Thymus (tissue), 11 donors: ENCODE measurements at regions not wholly inside any gene's neighbourhood (a gene's known extent, or its start where the extent isn't known, plus 50 kb on each side); places are given as distances from the start of the nearest gene placed in this dataset.

Source experiments
- DNase-seq, 9 donors: peaks; one replicate each; pipeline ENCODE4 v3.0.0-alpha.2; 2013; ENCODE audit warnings: low spot score in 9 of 9, low read depth in 6 of 9, missing footprints in 1 of 9
- H3K27ac ChIP-seq, 2 donors: one replicate each; pipeline ENCODE4 v1.5.1; 2013; ENCODE audit warnings: control low read depth in 1 of 2, low read depth in 1 of 2, low read length in 1 of 2, mild to moderate bottlenecking in 1 of 2, moderate library complexity in 1 of 2
- H3K27me3 ChIP-seq, 2 donors: one replicate each; pipeline ENCODE4 v1.5.1; 2013; ENCODE audit warnings: low read length in 1 of 2; ENCODE audit not compliant: control insufficient read depth in 2 of 2, insufficient read depth in 1 of 2
- H3K36me3 ChIP-seq, 2 donors: one replicate each; pipeline ENCODE4 v1.5.1; 2013; ENCODE audit warnings: low read length in 1 of 2, mild to moderate bottlenecking in 1 of 2, moderate library complexity in 1 of 2; ENCODE audit not compliant: control insufficient read depth in 2 of 2, insufficient read depth in 2 of 2
- H3K4me1 ChIP-seq, 2 donors: one replicate each; pipeline ENCODE4 v1.5.1; 2013; ENCODE audit warnings: low read length in 2 of 2; ENCODE audit not compliant: control insufficient read depth in 2 of 2, insufficient read depth in 2 of 2
- H3K4me3 ChIP-seq, 2 donors: one replicate each; pipeline ENCODE4 v1.5.1; 2013; ENCODE audit warnings: low read length in 2 of 2, control low read depth in 1 of 2, mild to moderate bottlenecking in 1 of 2
- H3K9me3 ChIP-seq, 2 donors: one replicate each; pipeline ENCODE4 v1.5.1; 2013; ENCODE audit warnings: low read length in 1 of 2, mild to moderate bottlenecking in 1 of 2; ENCODE audit not compliant: control insufficient read depth in 2 of 2, insufficient read depth in 1 of 2
- WGBS: extraction: QIAGEN DNeasy Blood & Tissue Kit; methylation state at CpG from one replicate; pipeline ENCODE4 v1.1.7; 2013; 5-methylcytosine and 5-hydroxymethylcytosine counted together
- donor health status: healthy.

DNA sequence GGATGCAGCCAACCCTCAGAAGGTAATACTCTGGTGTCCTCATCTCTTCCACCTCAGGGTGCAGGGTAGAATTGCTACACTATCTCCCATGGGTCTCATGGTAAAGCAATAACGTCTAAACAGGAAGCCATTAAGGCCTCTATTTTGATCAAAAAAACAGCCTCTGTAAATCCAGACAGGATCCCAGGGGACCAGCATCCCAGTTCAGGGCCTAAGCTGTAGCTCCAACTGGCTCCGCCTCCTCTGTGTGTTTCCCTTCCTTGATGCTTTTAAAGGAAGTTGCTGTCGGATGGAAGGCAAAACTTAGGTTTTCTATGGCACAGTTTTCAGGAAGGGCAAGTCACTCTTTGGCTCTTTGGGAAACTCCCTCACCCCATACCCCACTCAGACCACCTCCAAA lies 222.0 kb downstream of the MAFB start:
- no peaks in the 10 kb centered on the region for H3K4me1 ChIP-seq
- H3K27ac ChIP-seq: peak overlapping the region in 1 of 2 donors; percentile 8
- H3K27me3 ChIP-seq: no peaks in the 10 kb centered on the region
- WGBS: 81% methylated on average over 3 of the region's 3 CpGs
- no peak for DNase-seq
- H3K9me3 ChIP-seq: no peaks in the 10 kb centered on the region
- H3K36me3 ChIP-seq: no peaks in the 10 kb centered on the region
- no peak overlapping the region for H3K4me3 ChIP-seq

DNA sequence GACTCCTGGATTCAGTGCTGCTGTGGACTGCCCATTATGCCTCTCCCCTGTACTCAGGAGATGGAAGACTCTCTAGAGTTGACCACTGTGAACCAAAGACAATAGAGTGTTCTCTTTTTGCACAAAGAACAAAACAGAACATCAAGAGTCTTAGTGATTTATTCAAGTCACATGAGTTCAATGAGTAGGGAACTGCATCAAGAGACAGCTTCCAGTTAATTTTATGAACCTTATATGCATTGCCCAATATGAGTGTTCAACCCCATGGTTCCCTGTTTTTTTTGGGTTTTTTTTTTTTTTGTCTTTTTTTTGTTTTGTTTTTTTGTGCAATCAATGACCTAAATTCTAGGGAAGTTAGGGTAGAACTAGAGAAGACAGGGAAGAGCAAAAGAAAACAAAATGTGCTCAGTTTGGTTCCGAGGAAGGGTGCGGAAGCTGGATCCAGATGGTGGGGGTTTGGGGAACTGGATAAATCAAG lies 224.3 kb downstream of the MAFB start:
- no peak overlapping the region for H3K27ac ChIP-seq
- H3K9me3 ChIP-seq: no peaks in the 10 kb centered on the region
- no peaks in the 10 kb centered on the region for H3K4me1 ChIP-seq
- no peak overlapping the region for H3K4me3 ChIP-seq
- DNase-seq: no peak
- H3K27me3 ChIP-seq: no peaks in the 10 kb centered on the region
- H3K36me3 ChIP-seq: no peaks in the 10 kb centered on the region
- WGBS: 96% methylated on average over 2 of the region's 2 CpGs

GRCh38 chr20:40463171-40463570 lies 225.9 kb downstream of the MAFB start:
- H3K9me3 ChIP-seq: no peaks in the 10 kb centered on the region
- H3K4me3 ChIP-seq: no peak overlapping the region
- no peaks in the 10 kb centered on the region for H3K36me3 ChIP-seq
- H3K27me3 ChIP-seq: no peaks in the 10 kb centered on the region
- no peaks in the 10 kb centered on the region for H3K4me1 ChIP-seq
- no peak for DNase-seq
- H3K27ac ChIP-seq: no peak overlapping the region
- 86% methylated on average over 6 of the region's 6 CpGs for WGBS

DNA sequence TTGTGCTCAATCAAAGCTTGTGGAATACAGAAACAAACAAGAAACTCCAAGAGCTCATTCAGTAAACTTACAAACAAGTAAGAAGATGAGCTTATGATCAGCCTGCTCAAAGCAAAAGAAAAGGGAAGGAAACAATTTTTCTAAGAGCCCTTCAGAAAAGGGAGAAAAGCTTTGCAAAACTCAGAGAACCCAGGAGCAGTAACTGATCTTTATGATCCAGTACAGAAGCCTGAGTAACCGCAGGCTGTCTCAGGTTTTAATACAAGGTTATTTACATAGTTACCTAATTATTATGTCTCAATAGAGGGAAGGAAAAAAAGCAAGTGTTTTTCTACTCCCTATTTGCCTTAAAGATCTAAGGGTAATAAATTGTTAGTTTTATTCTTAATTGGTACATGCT lies 226.5 kb downstream of the MAFB start:
- Histone ChIP-seq H3K27ac (no peak overlapping the region), H3K27me3 (no peaks in the 10 kb centered on the region), H3K4me1 (no peaks in the 10 kb centered on the region), H3K9me3 (no peaks in the 10 kb centered on the region), H3K36me3 (no peaks in the 10 kb centered on the region), H3K4me3 (no peak overlapping the region)
- WGBS: 66% methylated on average over 1 of the region's 1 CpG
- DNase-seq: no peak

- Histone ChIP-seq H3K36me3 (no peaks in the 10 kb centered on the region), H3K27ac (no peak overlapping the region), H3K27me3 (no peaks in the 10 kb centered on the region), H3K4me3 (no peak overlapping the region), H3K9me3 (no peaks in the 10 kb centered on the region), H3K4me1 (no peaks in the 10 kb centered on the region)
- WGBS: 91% methylated on average over 4 of the region's 4 CpGs
- no peak for DNase-seq
Observed at GRCh38 chr20:40459299-40459698, 229.7 kb downstream of the MAFB start.

DNA sequence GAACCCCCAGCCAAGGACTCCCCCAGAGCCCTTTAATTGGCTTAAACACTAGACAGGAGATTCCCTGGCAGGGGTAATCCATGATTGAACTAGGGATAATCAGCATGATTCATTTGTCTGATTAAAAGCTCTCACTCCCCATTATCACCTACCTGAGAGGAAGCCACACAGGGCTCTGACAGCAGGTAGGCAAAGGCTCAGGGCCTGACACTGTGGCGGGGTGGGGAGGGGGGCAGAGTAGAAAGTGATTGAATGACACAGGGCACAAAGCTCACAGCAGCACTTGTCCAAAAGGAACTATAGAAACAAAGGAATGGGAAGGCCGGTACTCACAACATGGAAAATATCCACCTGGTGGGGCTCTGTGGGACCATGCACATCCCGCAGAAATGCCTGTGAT lies 231.6 kb downstream of the MAFB start:
- no peak overlapping the region for H3K27ac ChIP-seq
- no peaks in the 10 kb centered on the region for H3K27me3 ChIP-seq
- H3K4me3 ChIP-seq: no peak overlapping the region
- H3K4me1 ChIP-seq: no peaks in the 10 kb centered on the region
- DNase-seq: no peak
- no peaks in the 10 kb centered on the region for H3K36me3 ChIP-seq
- 74% methylated on average over 3 of the region's 3 CpGs for WGBS
- no peaks in the 10 kb centered on the region for H3K9me3 ChIP-seq

- WGBS: 88% methylated on average over 3 of the region's 3 CpGs
- DNase-seq: no peak
- H3K27ac ChIP-seq: no peak overlapping the region
- H3K36me3 ChIP-seq: no peaks in the 10 kb centered on the region
- no peaks in the 10 kb centered on the region for H3K4me1 ChIP-seq
- no peak overlapping the region for H3K4me3 ChIP-seq
- no peaks in the 10 kb centered on the region for H3K27me3 ChIP-seq
- no peaks in the 10 kb centered on the region for H3K9me3 ChIP-seq
Observed at GRCh38 chr20:40452758-40453157, 236.3 kb downstream of the MAFB start.

GRCh38 chr20:40451552-40451951 lies 237.5 kb downstream of the MAFB start:
- WGBS: 100% methylated on average over 1 of the region's 1 CpG
- Histone ChIP-seq H3K4me3 (no peak overlapping the region), H3K9me3 (no peaks in the 10 kb centered on the region), H3K27me3 (no peaks in the 10 kb centered on the region), H3K4me1 (no peaks in the 10 kb centered on the region), H3K27ac (no peak overlapping the region), H3K36me3 (no peaks in the 10 kb centered on the region)
- DNase-seq: no peak

- Histone ChIP-seq H3K4me3 (no peak overlapping the region), H3K36me3 (no peaks in the 10 kb centered on the region), H3K9me3 (no peaks in the 10 kb centered on the region), H3K27ac (no peak overlapping the region), H3K4me1 (no peaks in the 10 kb centered on the region), H3K27me3 (no peaks in the 10 kb centered on the region)
- WGBS: 82% methylated on average over 4 of the region's 4 CpGs
- no peak for DNase-seq
Observed at GRCh38 chr20:40449974-40450616, 238.9 kb downstream of the MAFB start.
